ENCODE measurements at regions not wholly inside any gene's neighbourhood (a gene's known extent, or its start where the extent isn't known, plus 50 kb on each side); places are given as distances from the start of the nearest gene placed in this dataset.

- Histone ChIP-seq H3K9ac (replicated peaks; ENCODE audit: extremely low read depth, insufficient read depth, low read length) (no peak overlapping the region), H3K9me3 (replicated peaks; ENCODE audit: control insufficient read depth, insufficient read depth, low read length) (no peaks in the 10 kb centered on the region), H3K4me2 (ENCODE audit: insufficient read depth, low read length) (no peak overlapping the region), H3K79me2 (ENCODE audit: control insufficient read depth, insufficient read depth, low read length) (no peaks in the 10 kb centered on the region), H3K36me3 (ENCODE audit: control insufficient read depth in 2 of 2, extremely low read depth in 1 of 2, insufficient read depth in 2 of 2, low read length in 2 of 2) (no peaks in the 10 kb centered on the region), H2AFZ (ENCODE audit: low read depth, low read length) (no peak overlapping the region), H3K4me3 (replicated peaks in 1 of 3; ENCODE audit: insufficient read depth in 1 of 3, low read depth in 1 of 3, low read length in 3 of 3) (no peak overlapping the region), H4K20me1 (replicated peaks; ENCODE audit: control insufficient read depth, extremely low read depth, insufficient read depth, low read length) (no peaks in the 10 kb centered on the region), H3K9me1 (replicated peaks; ENCODE audit: control insufficient read depth, extremely low read depth, insufficient read depth, low read length) (no peaks in the 10 kb centered on the region), H3K4me1 (ENCODE audit: control insufficient read depth, extremely low read depth, insufficient read depth, low read length) (no peaks in the 10 kb centered on the region), H3K27me3 (ENCODE audit: control insufficient read depth in 2 of 2, insufficient read depth in 2 of 2, low read length in 2 of 2) (no peaks in the 10 kb centered on the region), H3K27ac (ENCODE audit: insufficient read depth, low read depth, low read length) (no peak overlapping the region)
- dilution Hi-C loops (cut with MboI; ENCODE audit: extremely low pct_ligation_motif_present, low sequenced_read_pairs), result no loop called here
- intact Hi-C loops (cut with micrococcal nuclease), result no loop called here
- BruUV-seq (replicated peaks), result no TSS peak
- ChIA-PET POLR2A (no interaction called here), CTCF (no interaction called here)
- FAIRE-seq, result no peak
- no peak for DNase-seq (ENCODE audit: low read depth, low spot score)
- TF ChIP-seq, protein P1, sequence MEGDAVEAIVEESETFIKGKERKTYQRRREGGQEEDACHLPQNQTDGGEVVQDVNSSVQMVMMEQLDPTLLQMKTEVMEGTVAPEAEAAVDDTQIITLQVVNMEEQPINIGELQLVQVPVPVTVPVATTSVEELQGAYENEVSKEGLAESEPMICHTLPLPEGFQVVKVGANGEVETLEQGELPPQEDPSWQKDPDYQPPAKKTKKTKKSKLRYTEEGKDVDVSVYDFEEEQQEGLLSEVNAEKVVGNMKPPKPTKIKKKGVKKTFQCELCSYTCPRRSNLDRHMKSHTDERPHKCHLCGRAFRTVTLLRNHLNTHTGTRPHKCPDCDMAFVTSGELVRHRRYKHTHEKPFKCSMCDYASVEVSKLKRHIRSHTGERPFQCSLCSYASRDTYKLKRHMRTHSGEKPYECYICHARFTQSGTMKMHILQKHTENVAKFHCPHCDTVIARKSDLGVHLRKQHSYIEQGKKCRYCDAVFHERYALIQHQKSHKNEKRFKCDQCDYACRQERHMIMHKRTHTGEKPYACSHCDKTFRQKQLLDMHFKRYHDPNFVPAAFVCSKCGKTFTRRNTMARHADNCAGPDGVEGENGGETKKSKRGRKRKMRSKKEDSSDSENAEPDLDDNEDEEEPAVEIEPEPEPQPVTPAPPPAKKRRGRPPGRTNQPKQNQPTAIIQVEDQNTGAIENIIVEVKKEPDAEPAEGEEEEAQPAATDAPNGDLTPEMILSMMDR (IDR thresholded peaks at IDR 0.05; ENCODE audit: extremely low read depth in 1 of 2, insufficient read depth in 1 of 2, low read depth in 1 of 2, low read length in 2 of 2), result no peak
These were observed 276.2 kb upstream of the ATP2B1 start for GRCh38 chr12:89984846-89985245.

DNA sequence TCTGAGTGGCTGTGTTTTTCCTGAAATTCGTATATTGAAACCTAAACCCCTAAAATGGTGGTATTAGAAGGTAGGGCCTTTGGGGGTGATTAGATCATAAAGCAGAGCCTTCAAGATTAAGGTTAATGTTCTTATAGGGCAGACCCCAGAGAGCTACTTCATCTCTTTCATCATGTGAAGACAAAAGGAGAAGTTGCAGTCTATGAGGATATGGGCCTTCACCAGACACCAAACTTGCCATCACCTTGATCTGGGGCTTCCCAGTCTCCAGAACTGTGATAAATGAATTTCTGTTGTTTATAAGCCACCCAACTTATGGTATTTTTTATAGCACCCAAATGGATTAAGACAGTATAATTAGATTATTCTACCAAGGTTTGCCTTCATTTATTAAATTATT is 275.0 kb upstream of the ATP2B1 start:
- no peaks in the 10 kb centered on the region for H3K79me2 ChIP-seq (ENCODE audit: control insufficient read depth, insufficient read depth, low read length)
- dilution Hi-C loops (cut with MboI; ENCODE audit: extremely low pct_ligation_motif_present, low sequenced_read_pairs), result no loop called here
- no peak overlapping the region for H3K4me3 ChIP-seq (replicated peaks in 1 of 3; ENCODE audit: insufficient read depth in 1 of 3, low read depth in 1 of 3, low read length in 3 of 3)
- H3K4me2 ChIP-seq (ENCODE audit: insufficient read depth, low read length), result no peak overlapping the region
- intact Hi-C loops (cut with micrococcal nuclease), result no loop called here
- FAIRE-seq (no peak), DNase-seq (ENCODE audit: low read depth, low spot score) (no peak)
- no peaks in the 10 kb centered on the region for H3K36me3 ChIP-seq (ENCODE audit: control insufficient read depth in 2 of 2, extremely low read depth in 1 of 2, insufficient read depth in 2 of 2, low read length in 2 of 2)
- ChIA-PET CTCF (interaction anchor here (0.9 to 1.1 kb wide), 2 partner anchors 32 to 36 kb away, joined by 3 read pairs; no protein-coding TSS in a partner anchor), POLR2A (no interaction called here)
- H3K9me3 ChIP-seq (replicated peaks; ENCODE audit: control insufficient read depth, insufficient read depth, low read length), result no peaks in the 10 kb centered on the region
- no peaks in the 10 kb centered on the region for H3K27me3 ChIP-seq (ENCODE audit: control insufficient read depth in 2 of 2, insufficient read depth in 2 of 2, low read length in 2 of 2)
- no peak overlapping the region for H3K9ac ChIP-seq (replicated peaks; ENCODE audit: extremely low read depth, insufficient read depth, low read length)
- H3K4me1 ChIP-seq (ENCODE audit: control insufficient read depth, extremely low read depth, insufficient read depth, low read length), result no peaks in the 10 kb centered on the region
- no peaks in the 10 kb centered on the region for H4K20me1 ChIP-seq (replicated peaks; ENCODE audit: control insufficient read depth, extremely low read depth, insufficient read depth, low read length)
- no peak overlapping the region for H2AFZ ChIP-seq (ENCODE audit: low read depth, low read length)
- BruUV-seq (replicated peaks), result no TSS peak
- no peaks in the 10 kb centered on the region for H3K9me1 ChIP-seq (replicated peaks; ENCODE audit: control insufficient read depth, extremely low read depth, insufficient read depth, low read length)
- no peak overlapping the region for H3K27ac ChIP-seq (ENCODE audit: insufficient read depth, low read depth, low read length)
- TF ChIP-seq MYC (IDR thresholded peaks at IDR 0.05; ENCODE audit: low read depth, low read length) (no peak), GATA2 (IDR thresholded peaks at IDR 0.05; ENCODE audit: insufficient read depth, insufficient read length, low read depth, low read length) (no peak), POLR2AphosphoS5 (IDR thresholded peaks at IDR 0.05; ENCODE audit: insufficient read depth, low read depth, low read length) (no peak), MAX (IDR thresholded peaks at IDR 0.05; ENCODE audit: insufficient read depth, insufficient read length) (no peak), POLR2A (IDR thresholded peaks at IDR 0.05; ENCODE audit: low read depth, low read length) (no peak), JUN (IDR thresholded peaks at IDR 0.05; ENCODE audit: borderline replicate concordance, insufficient read depth, insufficient read length, low read depth) (no peak), EZH2 (IDR thresholded peaks at IDR 0.05; ENCODE audit: borderline replicate concordance, low read depth, low read length, severe bottlenecking) (no peak), FOS (IDR thresholded peaks at IDR 0.05; ENCODE audit: borderline replicate concordance, insufficient read depth, low read length) (no peak)
- TF ChIP-seq, protein P1 (IDR thresholded peaks at IDR 0.05; ENCODE audit: extremely low read depth in 1 of 2, insufficient read depth in 1 of 2, low read depth in 1 of 2, low read length in 2 of 2), result no peak
